Natural killer cell (primary cell): ENCODE measurements at regions not wholly inside any gene's neighbourhood (a gene's known extent, or its start where the extent isn't known, plus 50 kb on each side); places are given as distances from the start of the nearest gene placed in this dataset.

Experiments used
- ATAC-seq, 3 donors: fragments of 150-1000 bp in 2 of 3; fragments of 200-7000 bp in 1 of 3; cut with Tn5 transposase; 1 replicate in 1 of 3; 2 replicates in 2 of 3; pipeline ENCODE4 v1.10.0; 2021; ENCODE audit warnings: mild to moderate bottlenecking in 2 of 3, moderate library complexity in 2 of 3
- DNase-seq, 2 donors: peaks; one replicate each; pipeline versions ENCODE4 v3.0.0 to v3.0.0-alpha.2; 2013 to 2021; ENCODE audit warnings: mixed read lengths in 1 of 2
- H3K27ac ChIP-seq: one replicate; pipeline ENCODE4 v1.5.1; 2013; ENCODE audit warnings: mild to moderate bottlenecking, low read length
- H3K27me3 ChIP-seq: one replicate; pipeline ENCODE4 v1.6.1; 2013; ENCODE audit warnings: low read length; ENCODE audit not compliant: control insufficient read depth, insufficient read depth
- H3K36me3 ChIP-seq: one replicate; pipeline ENCODE4 v1.6.1; 2013; ENCODE audit warnings: low read length; ENCODE audit not compliant: control insufficient read depth, insufficient read depth
- H3K4me1 ChIP-seq: one replicate; pipeline ENCODE4 v1.6.1; 2013; ENCODE audit warnings: low read length; ENCODE audit not compliant: control insufficient read depth, insufficient read depth
- H3K4me3 ChIP-seq: one replicate; pipeline ENCODE4 v1.5.1; 2013; ENCODE audit warnings: low read length
- H3K9me3 ChIP-seq: one replicate; pipeline ENCODE4 v1.6.1; 2013; ENCODE audit warnings: low read length; ENCODE audit not compliant: control insufficient read depth, insufficient read depth
- H3K27ac Mint-ChIP-seq, 2 donors: one replicate each; pipeline ENCODE4 v1.8.0; 2022; ENCODE audit warnings: mild to moderate bottlenecking in 2 of 2, mixed read lengths in 2 of 2, moderate library complexity in 1 of 2
- H3K27me3 Mint-ChIP-seq, 2 donors: one replicate each; pipeline ENCODE4 v1.8.0; 2022; ENCODE audit warnings: low read depth in 2 of 2, mixed read lengths in 2 of 2
- H3K36me3 Mint-ChIP-seq: one replicate; pipeline ENCODE4 v1.8.0; 2022; ENCODE audit warnings: mixed read lengths
- H3K4me1 Mint-ChIP-seq, 2 donors: one replicate each; pipeline ENCODE4 v1.8.0; 2022; ENCODE audit warnings: mixed read lengths in 2 of 2
- H3K4me3 Mint-ChIP-seq: one replicate; pipeline ENCODE4 v1.8.0; 2022; ENCODE audit warnings: mild to moderate bottlenecking, moderate library complexity, mixed read lengths
- H3K9me3 Mint-ChIP-seq, 2 donors: one replicate each; pipeline ENCODE4 v1.8.0; 2022; ENCODE audit warnings: mixed read lengths in 2 of 2
- CTCF ChIP-seq: fragments of 200-600 bp; IDR thresholded peaks from one replicate; pipeline ENCODE4 v1.8.0; 2022; ENCODE audit warnings: antibody characterized with exemption
- WGBS: methylation state at CpG from one replicate; pipeline ENCODE4 v1.1.7; 2013; ENCODE audit warnings: missing lambda C conversion rate; ENCODE audit not compliant: insufficient coverage; 5-methylcytosine and 5-hydroxymethylcytosine counted together
- intact Hi-C: fragments of 100-400 bp; cut with micrococcal nuclease; formaldehyde crosslinking; loops from one replicate; pipeline ENCODE4 v1.14.2; 2022

GRCh38 chr5:45035991-45036390 is 227.2 kb downstream of the MRPS30 start:
- intact Hi-C loops: no loop called here
- H3K4me3 Mint-ChIP-seq: no peak overlapping the region

GRCh38 chr5:45037927-45038326 is 229.2 kb downstream of the MRPS30 start:
- H3K27ac Mint-ChIP-seq: no peak overlapping the region
- Histone ChIP-seq H3K4me1 (no peaks in the 10 kb centered on the region), H3K36me3 (no peaks in the 10 kb centered on the region), H3K4me3 (no peak overlapping the region), H3K9me3 (no peaks in the 10 kb centered on the region), H3K27me3 (no peaks in the 10 kb centered on the region), H3K27ac (no peak overlapping the region)
- DNase-seq: no peak
- H3K4me1 Mint-ChIP-seq: no peaks in the 10 kb centered on the region
- intact Hi-C loops: no loop called here
- ATAC-seq: no peak
- TF ChIP-seq CTCF: no peak
- no peaks in the 10 kb centered on the region for H3K36me3 Mint-ChIP-seq
- H3K9me3 Mint-ChIP-seq: peaks cover 2% of the 10 kb centered on the region in 2 donors
- no peak overlapping the region for H3K4me3 Mint-ChIP-seq
- WGBS: 60% methylated on average over 1 of the region's 3 CpGs
- H3K27me3 Mint-ChIP-seq: no peaks in the 10 kb centered on the region

More at GRCh38 chr5:45035991-45036390, 227.2 kb downstream of the MRPS30 start:
- no peak overlapping the region for H3K27ac Mint-ChIP-seq
- Histone ChIP-seq H3K27me3 (no peaks in the 10 kb centered on the region), H3K4me3 (no peak overlapping the region), H3K9me3 (no peaks in the 10 kb centered on the region), H3K4me1 (no peaks in the 10 kb centered on the region), H3K36me3 (no peaks in the 10 kb centered on the region), H3K27ac (no peak overlapping the region)
- peaks cover 2% of the 10 kb centered on the region in 2 donors for H3K9me3 Mint-ChIP-seq
- no peaks in the 10 kb centered on the region for H3K4me1 Mint-ChIP-seq
- no peak for TF ChIP-seq CTCF
- 95% methylated on average over 1 of the region's 1 CpG for WGBS
- ATAC-seq: no peak
- no peaks in the 10 kb centered on the region for H3K36me3 Mint-ChIP-seq
- no peaks in the 10 kb centered on the region for H3K27me3 Mint-ChIP-seq
- DNase-seq: no peak

GRCh38 chr5:45038366-45038987 is 229.7 kb downstream of the MRPS30 start:
- peaks cover under 1 to 1% of the 10 kb centered on the region in 2 donors for H3K9me3 Mint-ChIP-seq
- no peak overlapping the region for H3K4me3 ChIP-seq

More at GRCh38 chr5:45038366-45038987, 229.7 kb downstream of the MRPS30 start:
- no peak for TF ChIP-seq CTCF
- Histone ChIP-seq H3K27me3 (no peaks in the 10 kb centered on the region), H3K9me3 (no peaks in the 10 kb centered on the region), H3K36me3 (no peaks in the 10 kb centered on the region), H3K27ac (no peak overlapping the region), H3K4me1 (no peaks in the 10 kb centered on the region)
- Mint-ChIP-seq H3K27ac (no peak overlapping the region), H3K36me3 (no peaks in the 10 kb centered on the region), H3K27me3 (no peaks in the 10 kb centered on the region), H3K4me1 (no peaks in the 10 kb centered on the region), H3K4me3 (no peak overlapping the region)
- WGBS: no CpG with 5 or more reads among the region's 3 CpGs
- DNase-seq (no peak), ATAC-seq (no peak)
- intact Hi-C loops: no loop called here
